ENCODE measurements at regions not wholly inside any gene's neighbourhood (a gene's known extent, or its start where the extent isn't known, plus 50 kb on each side); places are given as distances from the start of the nearest gene placed in this dataset.

GRCh38 chr1:56036479-56036878, 542.9 kb downstream of the PLPP3 start:
- H3K27ac Mint-ChIP-seq = no peak overlapping the region
- CTCF ChIA-PET = no interaction called here
- no peak for DNase-seq
- H3K4me1 Mint-ChIP-seq = no peaks in the 10 kb centered on the region
- H3K9me3 Mint-ChIP-seq (ENCODE audit: low read depth) = peaks cover 6% of the 10 kb centered on the region
- H3K27me3 Mint-ChIP-seq = no peaks in the 10 kb centered on the region
- H3K4me3 Mint-ChIP-seq = no peak overlapping the region
- no peaks in the 10 kb centered on the region for H3K36me3 Mint-ChIP-seq
- ATAC-seq = no peak

- H3K27me3 Mint-ChIP-seq = no peaks in the 10 kb centered on the region
- H3K4me3 Mint-ChIP-seq = no peak overlapping the region
- no peaks in the 10 kb centered on the region for H3K36me3 Mint-ChIP-seq
- DNase-seq = no peak
- H3K4me1 Mint-ChIP-seq = no peaks in the 10 kb centered on the region
- H3K9me3 Mint-ChIP-seq (ENCODE audit: low read depth) = peaks cover 2% of the 10 kb centered on the region
- no peak overlapping the region for H3K27ac Mint-ChIP-seq
- no peak for ATAC-seq
- CTCF ChIA-PET = no interaction called here
Observed at GRCh38 chr1:56034847-56035481, 544.4 kb downstream of the PLPP3 start.

- DNase-seq (no peak), ATAC-seq (no peak)
- H3K4me1 Mint-ChIP-seq = no peaks in the 10 kb centered on the region
- H3K4me3 Mint-ChIP-seq = no peak overlapping the region
- no peak overlapping the region for H3K27ac Mint-ChIP-seq
- CTCF ChIA-PET = no interaction called here
- H3K9me3 Mint-ChIP-seq (ENCODE audit: low read depth) = peaks cover 2% of the 10 kb centered on the region
- no peaks in the 10 kb centered on the region for H3K27me3 Mint-ChIP-seq
- H3K36me3 Mint-ChIP-seq = no peaks in the 10 kb centered on the region
Observed at GRCh38 chr1:56034222-56034621, 545.1 kb downstream of the PLPP3 start.

GRCh38 chr1:56033321-56034037, 545.9 kb downstream of the PLPP3 start:
- DNase-seq = no peak
- Mint-ChIP-seq H3K27me3 (no peaks in the 10 kb centered on the region), H3K4me3 (no peak overlapping the region), H3K4me1 (no peaks in the 10 kb centered on the region), H3K27ac (no peak overlapping the region), H3K9me3 (ENCODE audit: low read depth) (peaks cover 2% of the 10 kb centered on the region), H3K36me3 (no peaks in the 10 kb centered on the region)
- ATAC-seq = no peak
- CTCF ChIA-PET = no interaction called here

GRCh38 chr1:56032096-56032676, 547.2 kb downstream of the PLPP3 start:
- Mint-ChIP-seq H3K4me1 (no peaks in the 10 kb centered on the region), H3K4me3 (no peak overlapping the region), H3K27me3 (no peaks in the 10 kb centered on the region), H3K27ac (no peak overlapping the region), H3K9me3 (ENCODE audit: low read depth) (peaks cover 2% of the 10 kb centered on the region), H3K36me3 (no peaks in the 10 kb centered on the region)
- DNase-seq = no peak
- CTCF ChIA-PET = no interaction called here
- no peak for ATAC-seq

- H3K4me1 Mint-ChIP-seq = no peaks in the 10 kb centered on the region
- no peak overlapping the region for H3K4me3 Mint-ChIP-seq
- peaks cover under 1% of the 10 kb centered on the region for H3K9me3 Mint-ChIP-seq (ENCODE audit: low read depth)
- DNase-seq = no peak
- H3K27ac Mint-ChIP-seq = no peak overlapping the region
- CTCF ChIA-PET = no interaction called here
- H3K36me3 Mint-ChIP-seq = no peaks in the 10 kb centered on the region
- ATAC-seq = no peak
- H3K27me3 Mint-ChIP-seq = no peaks in the 10 kb centered on the region
Observed at GRCh38 chr1:56031001-56031400, 548.4 kb downstream of the PLPP3 start.

GRCh38 chr1:56029319-56030003, 549.9 kb downstream of the PLPP3 start:
- no peak for ATAC-seq

GRCh38 chr1:56028911-56029310, 550.5 kb downstream of the PLPP3 start:
- DNase-seq (no peak), ATAC-seq (no peak)
- Mint-ChIP-seq H3K4me3 (no peak overlapping the region), H3K36me3 (no peaks in the 10 kb centered on the region), H3K4me1 (no peaks in the 10 kb centered on the region), H3K27me3 (no peaks in the 10 kb centered on the region), H3K27ac (no peak overlapping the region), H3K9me3 (ENCODE audit: low read depth) (no peaks in the 10 kb centered on the region)
- CTCF ChIA-PET = no interaction called here

More at GRCh38 chr1:56029319-56030003, 549.9 kb downstream of the PLPP3 start:
- CTCF ChIA-PET = no interaction called here
- Mint-ChIP-seq H3K9me3 (ENCODE audit: low read depth) (no peaks in the 10 kb centered on the region), H3K4me1 (no peaks in the 10 kb centered on the region), H3K36me3 (no peaks in the 10 kb centered on the region), H3K27me3 (no peaks in the 10 kb centered on the region), H3K27ac (no peak overlapping the region), H3K4me3 (no peak overlapping the region)
- DNase-seq = no peak

- CTCF ChIA-PET = no interaction called here
- no peak for ATAC-seq
- no peak overlapping the region for H3K27ac Mint-ChIP-seq
- H3K27me3 Mint-ChIP-seq = no peaks in the 10 kb centered on the region
- H3K4me1 Mint-ChIP-seq = no peaks in the 10 kb centered on the region
- no peak overlapping the region for H3K4me3 Mint-ChIP-seq
- no peaks in the 10 kb centered on the region for H3K36me3 Mint-ChIP-seq
- H3K9me3 Mint-ChIP-seq (ENCODE audit: low read depth) = no peaks in the 10 kb centered on the region
- DNase-seq = no peak
Observed at GRCh38 chr1:56028244-56028643, 551.1 kb downstream of the PLPP3 start.

GRCh38 chr1:56025942-56026341, 553.4 kb downstream of the PLPP3 start:
- Mint-ChIP-seq H3K27ac (no peak overlapping the region), H3K9me3 (ENCODE audit: low read depth) (no peaks in the 10 kb centered on the region), H3K4me1 (no peaks in the 10 kb centered on the region), H3K36me3 (no peaks in the 10 kb centered on the region), H3K4me3 (no peak overlapping the region), H3K27me3 (no peaks in the 10 kb centered on the region)
- no peak for ATAC-seq
- DNase-seq = no peak
- CTCF ChIA-PET = no interaction called here

- no peaks in the 10 kb centered on the region for H3K9me3 Mint-ChIP-seq (ENCODE audit: low read depth)
- no peak overlapping the region for H3K4me3 Mint-ChIP-seq
- CTCF ChIA-PET = no interaction called here
- no peak for DNase-seq
- no peaks in the 10 kb centered on the region for H3K27me3 Mint-ChIP-seq
- no peaks in the 10 kb centered on the region for H3K4me1 Mint-ChIP-seq
- no peak for ATAC-seq
- no peak overlapping the region for H3K27ac Mint-ChIP-seq
- H3K36me3 Mint-ChIP-seq = no peaks in the 10 kb centered on the region
Observed at GRCh38 chr1:56024155-56024554, 555.2 kb downstream of the PLPP3 start.

GRCh38 chr1:56019922-56020321, 559.4 kb downstream of the PLPP3 start:
- no peaks in the 10 kb centered on the region for H3K27me3 Mint-ChIP-seq
- H3K4me1 Mint-ChIP-seq = no peaks in the 10 kb centered on the region
- no peak for ATAC-seq
- CTCF ChIA-PET = no interaction called here
- no peak overlapping the region for H3K27ac Mint-ChIP-seq
- no peaks in the 10 kb centered on the region for H3K9me3 Mint-ChIP-seq (ENCODE audit: low read depth)
- DNase-seq = no peak
- no peak overlapping the region for H3K4me3 Mint-ChIP-seq
- no peaks in the 10 kb centered on the region for H3K36me3 Mint-ChIP-seq

- Mint-ChIP-seq H3K36me3 (no peaks in the 10 kb centered on the region), H3K9me3 (ENCODE audit: low read depth) (no peaks in the 10 kb centered on the region), H3K4me3 (no peak overlapping the region), H3K27me3 (no peaks in the 10 kb centered on the region), H3K27ac (no peak overlapping the region), H3K4me1 (no peaks in the 10 kb centered on the region)
- no peak for ATAC-seq
- CTCF ChIA-PET = no interaction called here
- no peak for DNase-seq
Observed at GRCh38 chr1:56019472-56019871, 559.9 kb downstream of the PLPP3 start.

- DNase-seq (no peak), ATAC-seq (no peak)
- Mint-ChIP-seq H3K27me3 (no peaks in the 10 kb centered on the region), H3K9me3 (ENCODE audit: low read depth) (no peaks in the 10 kb centered on the region), H3K36me3 (no peaks in the 10 kb centered on the region), H3K4me3 (no peak overlapping the region), H3K4me1 (no peaks in the 10 kb centered on the region), H3K27ac (no peak overlapping the region)
- CTCF ChIA-PET = no interaction called here
Observed at GRCh38 chr1:56017336-56017735, 562.0 kb downstream of the PLPP3 start.

Data from activated CD8-positive, alpha-beta memory T cell treated with anti-CD3 and anti-CD28 coated beads, Interleukin-2, amount 10 ng/mL, durations not matched to agents 7 days and 5 days (primary cell).